Gastrocnemius medialis (tissue), 4 donors: ENCODE measurements at regions not wholly inside any gene's neighbourhood (a gene's known extent, or its start where the extent isn't known, plus 50 kb on each side); places are given as distances from the start of the nearest gene placed in this dataset.

Experiments used
- ATAC-seq, 2 donors: fragments of 150-250 bp; one replicate each; pipeline ENCODE4 v1.9.1; 2016
- DNase-seq, 2 donors: peaks; one replicate each; pipeline ENCODE4 v3.0.0-alpha.2; 2019
- H3K27ac ChIP-seq, 4 donors: fragments of 200-600 bp; sonication (generic); 1 replicate in 1 of 4; 2 replicates in 3 of 4; pipeline ENCODE4 v1.5.1; 2016 to 2018; ENCODE audit warnings: mild to moderate bottlenecking in 2 of 4, moderate library complexity in 1 of 4
- H3K27me3 ChIP-seq, 3 donors: fragments of 200-600 bp; sonication (generic) in 2 of 3; 1 replicate in 1 of 3; 2 replicates in 2 of 3; pipeline versions ENCODE4 v1.5.1 to v1.6.0; 2016 to 2019; ENCODE audit warnings: mild to moderate bottlenecking in 1 of 3, moderate library complexity in 1 of 3
- H3K36me3 ChIP-seq, 2 donors: fragments of 200-600 bp; sonication (generic) in 1 of 2; one replicate each; pipeline ENCODE4 v1.5.1; 2017 to 2018
- H3K4me1 ChIP-seq, 2 donors: fragments of 200-600 bp; sonication (generic) in 1 of 2; one replicate each; pipeline ENCODE4 v1.5.1; 2016 to 2017; ENCODE audit warnings: mild to moderate bottlenecking in 2 of 2
- H3K4me3 ChIP-seq, 4 donors: fragments of 200-600 bp; sonication (generic) in 3 of 4; 1 replicate in 1 of 4; 2 replicates in 3 of 4; pipeline ENCODE4 v1.5.1; 2016 to 2019; ENCODE audit warnings: mild to moderate bottlenecking in 2 of 4
- H3K9me3 ChIP-seq, 3 donors: fragments of 200-600 bp; sonication (generic) in 2 of 3; 1 replicate in 1 of 3; 2 replicates in 2 of 3; pipeline ENCODE4 v1.5.1; 2016 to 2019
- POLR2A ChIP-seq, 2 donors: fragments of 450-650 bp; IDR thresholded peaks; one replicate each; pipeline ENCODE4 v1.6.1; 2017; ENCODE audit warnings: antibody characterized with exemption in 2 of 2, mild to moderate bottlenecking in 2 of 2, moderate library complexity in 2 of 2
- in situ Hi-C, 4 donors: fragments of 200-750 bp; cut with MboI; loops; one replicate each; pipeline versions ENCODE4 v1.15.0 to v1.8.0; 2017; ENCODE audit warnings: low sequenced_read_pairs in 4 of 4
- intact Hi-C: fragments of 100-400 bp; cut with DNase I; formaldehyde crosslinking; loops from one replicate; pipeline ENCODE4 v1.15.1; 2023; ENCODE audit warnings: low total_unique reads
- TF ChIP-seq, protein P1 (sequence below), 5 experiments: fragments of 450-650 bp in 3 of 5; fragments of 200-600 bp in 2 of 5; sonication (generic) in 2 of 5; IDR thresholded peaks in 4 of 5; conservative IDR thresholded peaks in 1 of 5; 1 replicate in 4 of 5; 2 replicates in 1 of 5; pipeline ENCODE4 v1.5.1; 2016 to 2019; ENCODE audit warnings: antibody characterized with exemption in 5 of 5, mild to moderate bottlenecking in 3 of 5, moderate library complexity in 3 of 5

DNA sequence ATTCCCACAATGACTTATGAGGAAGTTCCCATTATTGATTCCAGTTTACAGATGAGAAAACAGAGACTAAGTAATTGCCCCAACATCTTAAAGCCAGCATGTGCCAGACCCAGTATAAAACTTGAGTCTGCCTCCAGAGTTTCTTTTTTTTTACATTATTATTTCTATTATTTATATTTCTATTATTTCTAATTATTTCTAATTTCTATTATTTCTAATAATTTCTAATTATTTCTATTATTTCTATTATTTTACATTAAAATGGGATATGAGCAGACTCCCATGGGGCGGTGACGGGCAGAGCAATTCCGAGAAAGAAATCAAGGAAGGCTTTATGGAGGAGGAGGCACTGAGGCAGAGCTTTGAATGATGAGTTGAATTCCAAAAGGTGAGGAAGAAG lies 54.4 kb upstream of the BDKRB2 start:
- Histone ChIP-seq H3K27me3 (no peaks in the 10 kb centered on the region), H3K4me3 (no peak overlapping the region), H3K9me3 (no peaks in the 10 kb centered on the region), H3K4me1 (no peaks in the 10 kb centered on the region), H3K27ac (no peak overlapping the region), H3K36me3 (no peaks in the 10 kb centered on the region)
- ATAC-seq (no peak), DNase-seq (no peak)
- intact Hi-C loops (no loop called here), in situ Hi-C loops (no loop called here)
- TF ChIP-seq POLR2A (IDR thresholded peaks at IDR 0.05), result no peak
- TF ChIP-seq, protein P1, sequence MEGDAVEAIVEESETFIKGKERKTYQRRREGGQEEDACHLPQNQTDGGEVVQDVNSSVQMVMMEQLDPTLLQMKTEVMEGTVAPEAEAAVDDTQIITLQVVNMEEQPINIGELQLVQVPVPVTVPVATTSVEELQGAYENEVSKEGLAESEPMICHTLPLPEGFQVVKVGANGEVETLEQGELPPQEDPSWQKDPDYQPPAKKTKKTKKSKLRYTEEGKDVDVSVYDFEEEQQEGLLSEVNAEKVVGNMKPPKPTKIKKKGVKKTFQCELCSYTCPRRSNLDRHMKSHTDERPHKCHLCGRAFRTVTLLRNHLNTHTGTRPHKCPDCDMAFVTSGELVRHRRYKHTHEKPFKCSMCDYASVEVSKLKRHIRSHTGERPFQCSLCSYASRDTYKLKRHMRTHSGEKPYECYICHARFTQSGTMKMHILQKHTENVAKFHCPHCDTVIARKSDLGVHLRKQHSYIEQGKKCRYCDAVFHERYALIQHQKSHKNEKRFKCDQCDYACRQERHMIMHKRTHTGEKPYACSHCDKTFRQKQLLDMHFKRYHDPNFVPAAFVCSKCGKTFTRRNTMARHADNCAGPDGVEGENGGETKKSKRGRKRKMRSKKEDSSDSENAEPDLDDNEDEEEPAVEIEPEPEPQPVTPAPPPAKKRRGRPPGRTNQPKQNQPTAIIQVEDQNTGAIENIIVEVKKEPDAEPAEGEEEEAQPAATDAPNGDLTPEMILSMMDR (IDR thresholded peaks at IDR 0.05 in 4 of 5, conservative IDR thresholded peaks at IDR 0.05 in 1 of 5), result no peak

DNA sequence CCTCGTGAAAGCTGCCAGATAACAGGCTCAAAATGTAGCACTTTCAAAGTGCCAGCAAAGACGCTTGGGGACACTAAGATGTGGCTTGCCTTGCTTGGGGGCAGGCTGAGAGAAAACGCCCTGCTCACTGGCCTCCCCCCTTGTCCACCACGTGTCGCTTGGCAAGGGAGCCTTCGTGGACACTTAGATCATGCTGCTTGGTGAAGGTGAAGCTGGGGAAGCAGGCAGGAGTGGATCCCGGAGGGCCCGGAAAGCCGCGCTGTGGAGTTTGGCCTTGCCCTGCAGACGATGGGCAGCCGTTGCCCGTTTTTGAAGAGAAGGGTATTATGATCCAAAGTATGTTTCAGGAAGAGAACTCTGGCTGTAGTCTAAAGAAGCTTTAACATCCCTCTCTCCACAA lies 53.4 kb upstream of the BDKRB2 start:
- ATAC-seq, result no peak
- Histone ChIP-seq H3K4me3 (no peak overlapping the region), H3K27me3 (no peaks in the 10 kb centered on the region), H3K9me3 (no peaks in the 10 kb centered on the region), H3K36me3 (no peaks in the 10 kb centered on the region), H3K27ac (no peak overlapping the region), H3K4me1 (no peaks in the 10 kb centered on the region)
- DNase-seq, result no peak
- in situ Hi-C loops, result no loop called here
- intact Hi-C loops, result no loop called here
- TF ChIP-seq, protein P1 (IDR thresholded peaks at IDR 0.05 in 4 of 5, conservative IDR thresholded peaks at IDR 0.05 in 1 of 5), result no peak
- no peak for TF ChIP-seq POLR2A (IDR thresholded peaks at IDR 0.05)

DNA sequence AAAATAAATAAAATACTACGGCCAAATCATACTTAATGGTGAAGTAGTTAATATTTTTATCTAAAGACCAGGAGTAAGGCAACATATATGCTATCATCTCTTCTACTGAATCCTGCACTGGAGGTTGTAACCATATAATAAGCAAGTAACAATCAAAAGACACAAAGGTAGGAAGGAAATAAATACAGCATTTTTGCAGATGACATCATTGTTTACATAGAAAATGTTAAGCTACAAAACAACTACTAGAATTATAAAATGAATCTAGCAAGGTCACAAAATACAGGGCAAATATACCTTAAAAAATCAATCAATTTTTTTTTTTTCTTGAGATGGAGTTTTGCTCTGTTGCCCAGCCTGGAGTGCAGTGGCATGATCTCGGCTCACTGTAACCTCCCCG lies 51.6 kb upstream of the BDKRB2 start:
- no peaks in the 10 kb centered on the region for H3K9me3 ChIP-seq
- in situ Hi-C loops (no loop called here), intact Hi-C loops (no loop called here)
- DNase-seq (no peak), ATAC-seq (no peak)
- no peak overlapping the region for H3K4me3 ChIP-seq
- no peaks in the 10 kb centered on the region for H3K4me1 ChIP-seq
- no peak for TF ChIP-seq POLR2A (IDR thresholded peaks at IDR 0.05)
- TF ChIP-seq, protein P1 (IDR thresholded peaks at IDR 0.05 in 4 of 5, conservative IDR thresholded peaks at IDR 0.05 in 1 of 5), result no peak
- H3K36me3 ChIP-seq, result no peaks in the 10 kb centered on the region
- no peaks in the 10 kb centered on the region for H3K27me3 ChIP-seq
- H3K27ac ChIP-seq, result no peak overlapping the region
